Fibroblast of mammary gland (primary cell): ENCODE measurements at regions not wholly inside any gene's neighbourhood (a gene's known extent, or its start where the extent isn't known, plus 50 kb on each side); places are given as distances from the start of the nearest gene placed in this dataset.

Experiments
- DNase-seq: peaks from one replicate; pipeline ENCODE4 v3.0.0-alpha.2; 2010; ENCODE audit warnings: low read depth
- H3K4me3 ChIP-seq: 2 replicates; pipeline ENCODE4 v1.5.1; 2011; ENCODE audit warnings: low read depth, mild to moderate bottlenecking, low read length, moderate library complexity; ENCODE audit not compliant: control insufficient read depth
- TF ChIP-seq, protein P1 (sequence below): conservative IDR thresholded peaks from 2 replicates; pipeline ENCODE4 v1.5.1; 2011; ENCODE audit warnings: low read depth, low read length, inconsistent platforms; ENCODE audit not compliant: control insufficient read depth, insufficient read depth

DNA sequence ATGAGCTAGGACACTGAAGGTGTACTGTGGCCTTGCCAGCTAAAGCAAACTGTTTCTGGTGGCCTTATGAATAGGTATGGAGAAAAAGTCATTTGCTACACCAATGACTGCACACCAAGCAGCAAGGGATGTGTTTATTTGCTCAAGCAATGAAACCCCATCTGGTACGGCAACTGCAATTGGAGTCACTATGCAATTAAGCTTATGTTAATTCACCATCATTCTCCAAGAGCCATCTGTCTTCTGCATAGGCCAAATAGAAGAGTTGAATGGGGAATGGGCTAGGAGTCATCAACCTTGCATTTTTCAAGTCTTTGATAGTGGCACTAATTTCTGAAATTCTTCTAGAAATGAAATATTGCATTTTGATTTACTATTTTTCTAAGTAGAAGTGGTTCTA, 372.0 kb downstream of the KCNJ3 start:
- TF ChIP-seq, protein P1, sequence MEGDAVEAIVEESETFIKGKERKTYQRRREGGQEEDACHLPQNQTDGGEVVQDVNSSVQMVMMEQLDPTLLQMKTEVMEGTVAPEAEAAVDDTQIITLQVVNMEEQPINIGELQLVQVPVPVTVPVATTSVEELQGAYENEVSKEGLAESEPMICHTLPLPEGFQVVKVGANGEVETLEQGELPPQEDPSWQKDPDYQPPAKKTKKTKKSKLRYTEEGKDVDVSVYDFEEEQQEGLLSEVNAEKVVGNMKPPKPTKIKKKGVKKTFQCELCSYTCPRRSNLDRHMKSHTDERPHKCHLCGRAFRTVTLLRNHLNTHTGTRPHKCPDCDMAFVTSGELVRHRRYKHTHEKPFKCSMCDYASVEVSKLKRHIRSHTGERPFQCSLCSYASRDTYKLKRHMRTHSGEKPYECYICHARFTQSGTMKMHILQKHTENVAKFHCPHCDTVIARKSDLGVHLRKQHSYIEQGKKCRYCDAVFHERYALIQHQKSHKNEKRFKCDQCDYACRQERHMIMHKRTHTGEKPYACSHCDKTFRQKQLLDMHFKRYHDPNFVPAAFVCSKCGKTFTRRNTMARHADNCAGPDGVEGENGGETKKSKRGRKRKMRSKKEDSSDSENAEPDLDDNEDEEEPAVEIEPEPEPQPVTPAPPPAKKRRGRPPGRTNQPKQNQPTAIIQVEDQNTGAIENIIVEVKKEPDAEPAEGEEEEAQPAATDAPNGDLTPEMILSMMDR, result no peak
- no peak for DNase-seq

DNA sequence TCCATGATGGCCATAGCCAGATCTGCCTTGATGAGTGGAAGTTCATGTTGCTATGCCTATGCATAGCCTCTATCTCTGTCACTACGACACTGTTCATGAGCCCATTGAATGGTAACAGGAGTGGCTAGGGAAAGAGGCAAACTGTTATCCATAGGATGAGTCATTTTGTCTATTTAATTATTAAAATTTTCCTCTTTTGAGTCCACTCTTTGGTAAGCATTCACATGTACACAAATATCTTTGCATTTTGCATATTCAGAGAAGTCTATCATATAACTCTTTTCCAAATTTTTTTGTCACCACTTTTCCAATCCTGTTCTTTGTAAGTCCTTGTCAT, 364.4 kb downstream of the KCNJ3 start:
- TF ChIP-seq, protein P1, result no peak
- H3K4me3 ChIP-seq, result no peak overlapping the region
- DNase-seq, result no peak

More for the DNA sequence above, 372.0 kb downstream of the KCNJ3 start:
- H3K4me3 ChIP-seq, result no peak overlapping the region

DNA sequence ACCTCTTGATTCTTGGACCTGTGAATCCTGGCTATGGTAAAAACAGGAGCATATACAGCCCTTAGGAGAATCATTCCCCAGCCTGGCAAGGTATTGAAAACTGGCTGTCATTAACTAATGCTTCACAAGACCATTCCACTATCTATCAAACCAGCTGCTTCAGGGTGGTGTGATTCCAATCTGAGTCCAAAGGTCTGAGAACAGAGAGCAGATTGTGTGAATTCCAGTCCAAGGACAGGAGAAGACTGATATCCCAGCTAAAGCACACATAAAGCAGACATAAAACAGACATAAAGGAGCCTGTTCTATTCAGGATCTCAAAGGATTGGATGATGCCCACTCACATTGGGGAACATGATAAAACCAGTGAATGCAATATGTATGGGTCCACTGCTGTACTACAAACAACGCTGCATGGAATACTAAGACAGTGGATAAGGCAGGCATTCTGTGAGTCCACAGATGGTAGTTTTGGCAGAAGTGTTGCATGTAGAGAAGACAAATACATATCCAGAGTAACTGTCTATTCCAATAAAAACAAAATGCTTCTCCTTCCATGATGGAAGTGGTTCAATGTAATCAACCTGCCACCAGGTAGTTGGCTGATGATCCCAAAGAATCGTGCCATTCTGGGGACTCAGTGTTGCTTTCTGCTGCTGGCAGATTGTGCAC, 363.9 kb downstream of the KCNJ3 start:
- no peak for DNase-seq
- no peak overlapping the region for H3K4me3 ChIP-seq
- TF ChIP-seq, protein P1, result no peak

DNA sequence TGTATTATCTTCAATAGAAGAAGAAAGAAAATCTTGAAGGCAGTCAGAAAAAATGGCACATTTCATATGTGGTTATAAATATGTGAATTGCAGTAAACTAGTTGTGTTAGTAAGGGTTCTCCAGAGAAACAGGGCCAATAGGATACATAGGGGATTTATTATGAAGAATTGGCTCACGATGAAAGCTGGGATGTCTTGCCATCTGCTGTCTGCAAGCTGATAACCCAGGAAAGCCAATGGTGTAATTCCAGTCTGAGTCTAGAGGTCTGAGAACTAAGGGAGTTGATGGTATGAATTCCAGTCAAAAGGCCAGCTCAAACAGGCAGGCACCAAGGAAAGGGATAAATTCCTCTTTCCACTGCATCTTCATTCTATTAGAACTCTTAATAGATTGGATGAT, 362.4 kb downstream of the KCNJ3 start:
- DNase-seq, result no peak

DNA sequence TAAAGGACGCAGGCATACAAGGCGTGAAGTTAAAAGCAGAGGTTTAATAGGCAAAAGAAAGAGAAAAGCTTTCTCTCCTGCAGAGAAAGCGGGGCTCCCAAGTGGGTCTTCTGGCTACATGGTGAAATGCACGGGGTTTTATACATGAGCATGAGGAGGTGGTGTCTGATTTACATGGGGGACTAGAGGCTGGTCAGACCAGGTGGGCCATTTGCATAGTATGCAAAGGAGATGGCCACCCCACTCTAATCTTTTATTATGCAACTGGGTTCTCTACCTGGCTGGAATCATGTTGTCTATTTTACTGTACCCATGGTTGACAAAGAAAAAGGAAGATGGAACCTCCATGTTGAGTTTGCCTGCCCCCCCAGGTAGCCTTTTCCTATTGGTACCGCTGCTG, 356.2 kb downstream of the KCNJ3 start:
- TF ChIP-seq, protein P1, result no peak
- no peak overlapping the region for H3K4me3 ChIP-seq
- DNase-seq, result no peak

More for the DNA sequence above, 362.4 kb downstream of the KCNJ3 start:
- TF ChIP-seq, protein P1, result no peak
- H3K4me3 ChIP-seq, result no peak overlapping the region

DNA sequence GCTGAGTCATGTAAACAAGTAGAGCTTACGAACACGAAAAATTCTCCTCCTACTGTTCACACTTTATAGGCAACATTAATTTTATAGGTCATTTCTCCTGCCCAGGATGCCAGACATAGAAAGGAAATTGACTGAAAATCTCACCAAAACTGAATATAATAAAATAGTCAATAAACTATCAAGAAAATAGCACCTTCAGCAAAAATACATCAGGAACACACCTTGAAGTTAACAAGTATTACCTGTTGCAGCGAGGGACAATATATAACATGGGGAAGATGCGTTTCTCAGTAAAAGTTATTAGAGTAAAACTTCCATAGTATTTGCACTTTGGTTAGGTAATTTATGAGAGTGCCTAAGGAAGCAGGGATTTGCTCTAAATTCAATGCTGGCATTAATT, 344.6 kb downstream of the KCNJ3 start:
- no peak overlapping the region for H3K4me3 ChIP-seq
- TF ChIP-seq, protein P1, result no peak
- no peak for DNase-seq

DNA sequence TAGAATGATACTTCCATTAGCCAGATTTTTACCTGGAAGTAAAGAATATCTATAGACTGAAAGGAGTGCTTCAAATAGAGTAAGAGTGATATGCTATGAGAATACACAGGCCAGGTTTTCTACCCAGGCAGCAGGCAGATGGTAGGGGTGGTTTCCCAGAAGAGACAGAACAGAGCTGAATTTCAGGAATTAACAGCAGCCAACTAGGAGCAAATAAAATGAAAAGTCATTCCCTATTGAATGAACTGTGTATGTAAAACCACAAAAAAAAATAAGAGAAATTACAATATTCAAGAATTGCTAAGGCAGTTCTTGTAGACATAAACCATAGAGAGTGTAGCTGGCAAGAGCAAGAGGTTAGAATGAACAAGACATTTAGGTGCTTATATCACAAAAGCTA, 336.8 kb downstream of the KCNJ3 start:
- H3K4me3 ChIP-seq, result no peak overlapping the region
- DNase-seq, result no peak
- TF ChIP-seq, protein P1, result no peak
